Glomerular endothelial cell (primary cell): ENCODE measurements at regions not wholly inside any gene's neighbourhood (a gene's known extent, or its start where the extent isn't known, plus 50 kb on each side); places are given as distances from the start of the nearest gene placed in this dataset.

ENCODE experiments used
- DNase-seq: peaks from one replicate; pipeline ENCODE4 v3.0.0-alpha.2; 2011; ENCODE audit warnings: low read depth, low spot score; ENCODE audit errors: extremely low read depth

GRCh38 chr4:171202908-171203307, 610.3 kb upstream of the GALNTL6 start:
- DNase-seq, result no peak

DNA sequence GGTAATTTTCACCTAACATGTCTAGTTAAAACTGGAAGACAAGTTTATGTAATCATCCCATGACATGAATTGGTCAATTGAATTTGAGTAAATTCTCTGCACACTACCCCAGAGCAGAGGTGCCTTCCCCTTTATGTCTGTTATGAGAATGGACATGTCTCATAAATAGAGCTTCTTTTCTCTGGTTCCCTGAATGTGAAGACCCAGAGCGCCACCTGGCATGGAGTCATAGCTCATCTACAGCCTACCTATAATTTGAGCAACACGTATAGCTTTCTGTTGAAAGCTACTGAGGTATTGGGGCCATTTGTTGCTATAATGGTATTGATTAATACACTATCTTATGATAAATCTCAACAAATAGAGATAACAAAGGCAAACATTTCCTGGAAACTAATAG, 626.5 kb upstream of the GALNTL6 start:
- DNase-seq, result no peak

GRCh38 chr4:171181090-171181489, 632.1 kb upstream of the GALNTL6 start:
- no peak for DNase-seq

- no peak for DNase-seq
These were observed 642.5 kb upstream of the GALNTL6 start for GRCh38 chr4:171170671-171171070.

GRCh38 chr4:171169396-171169795, 643.8 kb upstream of the GALNTL6 start:
- no peak for DNase-seq

DNA sequence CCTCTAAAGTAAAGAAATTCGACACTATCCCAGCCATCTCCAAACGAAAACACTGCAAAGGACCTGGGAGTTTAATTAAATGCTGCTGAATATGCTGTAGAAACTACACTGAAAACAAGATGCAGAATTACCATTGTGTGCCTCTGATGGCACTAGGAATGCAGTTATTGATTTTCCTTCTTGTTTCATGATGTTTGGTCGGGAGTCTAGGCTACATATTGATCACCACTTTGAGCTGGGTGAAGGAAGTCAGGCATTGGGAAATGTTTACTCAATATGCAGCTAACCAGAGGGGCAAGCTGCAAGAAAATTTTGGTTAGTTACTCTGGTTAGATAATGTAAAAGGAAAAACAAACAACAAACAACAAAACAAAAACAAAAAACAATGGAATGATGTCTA, 650.7 kb upstream of the GALNTL6 start:
- DNase-seq, result no peak

GRCh38 chr4:171157462-171158082, 655.6 kb upstream of the GALNTL6 start:
- no peak for DNase-seq

DNA sequence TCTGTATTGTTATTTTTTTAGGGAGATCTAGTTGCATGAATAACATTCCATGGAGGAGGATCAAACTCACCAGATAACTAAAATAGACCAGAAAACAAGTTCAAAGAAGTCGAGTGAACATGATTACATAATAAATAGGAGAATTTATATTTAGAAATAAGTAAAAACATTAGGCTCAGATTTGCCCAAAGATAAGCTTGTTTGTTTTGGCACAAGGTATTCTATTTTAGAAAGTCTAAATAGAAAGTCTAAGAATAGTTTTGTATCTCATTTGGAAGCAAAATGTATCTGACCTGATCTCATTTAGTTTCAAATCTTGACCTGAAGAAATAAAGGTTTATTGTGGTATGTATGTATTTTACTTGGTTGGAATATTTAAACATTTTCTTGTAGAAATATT, 670.6 kb upstream of the GALNTL6 start:
- no peak for DNase-seq

- no peak for DNase-seq
These were observed 671.2 kb upstream of the GALNTL6 start for GRCh38 chr4:171142045-171142444.

GRCh38 chr4:171130256-171130801, 682.9 kb upstream of the GALNTL6 start:
- no peak for DNase-seq

- DNase-seq, result no peak
These were observed 695.1 kb upstream of the GALNTL6 start for GRCh38 chr4:171118091-171118490.

DNA sequence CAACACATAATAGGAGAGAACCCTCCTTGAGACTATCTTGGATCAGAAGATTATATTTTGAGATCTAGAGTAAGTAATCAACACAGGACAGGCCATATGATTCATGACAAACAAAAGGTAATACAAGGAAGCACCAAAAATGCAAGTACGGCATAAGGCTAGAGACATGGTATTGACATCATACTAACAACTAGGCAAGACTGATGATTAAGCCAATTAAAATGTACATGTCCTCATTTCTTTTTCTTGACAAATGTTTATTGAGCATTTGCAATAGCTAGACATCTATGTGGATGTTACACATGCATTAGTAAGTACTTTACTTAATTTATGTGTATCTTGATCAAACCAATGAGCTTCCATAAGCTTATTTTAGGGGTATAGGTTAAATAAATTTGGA, 695.7 kb upstream of the GALNTL6 start:
- DNase-seq, result no peak

GRCh38 chr4:171101845-171102244, 711.4 kb upstream of the GALNTL6 start:
- DNase-seq, result no peak

GRCh38 chr4:171087089-171087488, 726.1 kb upstream of the GALNTL6 start:
- DNase-seq, result no peak

GRCh38 chr4:171067422-171067821, 745.8 kb upstream of the GALNTL6 start:
- no peak for DNase-seq

- DNase-seq, result no peak
These were observed 763.8 kb upstream of the GALNTL6 start for GRCh38 chr4:171049380-171049779.

DNA sequence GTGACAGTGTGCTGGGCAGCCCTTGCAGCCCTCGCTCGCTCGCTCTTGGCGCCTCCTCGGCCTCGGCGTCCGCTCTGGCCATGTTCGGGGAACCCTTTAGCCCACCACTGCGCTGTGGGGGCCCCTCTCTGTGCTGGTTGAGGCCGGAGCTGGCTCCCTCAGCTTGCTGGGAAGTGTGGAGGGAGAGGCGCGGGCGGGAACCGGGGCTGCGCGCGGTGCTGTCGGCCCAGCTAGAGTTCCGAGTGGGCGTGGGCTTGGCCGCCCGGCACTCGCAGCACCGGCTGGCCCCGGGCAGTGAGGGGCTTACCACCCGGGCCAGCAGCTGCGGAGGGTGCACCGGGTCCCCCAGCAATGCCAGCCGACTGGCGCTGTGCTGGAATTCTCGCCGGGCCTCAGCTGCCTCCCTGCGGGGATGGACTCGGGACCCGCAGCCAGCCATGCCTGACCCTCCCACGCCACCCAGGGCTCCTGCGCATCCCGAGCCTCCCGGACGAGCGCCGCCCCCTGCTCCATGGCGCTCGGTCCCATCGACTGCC, 770.1 kb upstream of the GALNTL6 start:
- no peak for DNase-seq

GRCh38 chr4:171035909-171036308, 777.3 kb upstream of the GALNTL6 start:
- DNase-seq, result no peak

GRCh38 chr4:171031338-171031737, 781.9 kb upstream of the GALNTL6 start:
- no peak for DNase-seq

GRCh38 chr4:171025776-171026175, 787.4 kb upstream of the GALNTL6 start:
- no peak for DNase-seq

GRCh38 chr4:171025343-171025742, 787.9 kb upstream of the GALNTL6 start:
- no peak for DNase-seq

DNA sequence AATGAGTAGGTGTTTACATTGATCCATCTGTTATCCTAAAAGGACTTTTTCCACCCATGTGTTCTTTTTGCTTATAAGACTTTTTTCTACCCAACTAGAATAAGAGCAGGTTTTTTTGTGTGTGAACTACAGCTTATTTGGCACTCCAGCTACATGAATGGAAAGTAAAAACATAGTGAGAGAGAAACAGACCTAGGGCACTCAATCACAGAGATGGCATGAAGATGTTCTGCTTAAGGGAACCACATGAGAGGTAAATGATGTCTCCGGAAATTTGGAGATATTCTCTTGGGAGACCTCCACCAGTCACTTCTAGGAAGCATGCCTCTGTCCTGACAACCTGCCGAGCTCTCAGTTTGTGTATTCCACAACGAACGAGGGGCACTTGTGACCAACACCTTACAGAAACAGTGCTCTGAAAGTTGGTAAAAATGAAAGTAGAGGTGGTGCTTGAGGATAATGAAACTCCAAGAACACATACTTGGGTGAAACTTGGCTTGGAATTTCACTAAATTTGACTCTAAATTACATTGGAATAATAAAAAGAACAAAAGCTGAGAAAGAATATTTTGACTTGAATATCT, 788.4 kb upstream of the GALNTL6 start:
- DNase-seq, result no peak
